ENCODE measurements at regions not wholly inside any gene's neighbourhood (a gene's known extent, or its start where the extent isn't known, plus 50 kb on each side); places are given as distances from the start of the nearest gene placed in this dataset.

- Histone ChIP-seq H3K9me1 (ENCODE audit: control insufficient read depth, insufficient read depth, low read length) (no peaks in the 10 kb centered on the region), H3K4me2 (ENCODE audit: insufficient read depth, low read length) (no peak overlapping the region), H3K4me1 (replicated peaks in 1 of 2; ENCODE audit: control insufficient read depth in 2 of 2, insufficient read depth in 2 of 2, low read length in 2 of 2) (no peaks in the 10 kb centered on the region; a peak in 2 of 5 replicates), H3K4me3 (no peak overlapping the region), H3K36me3 (ENCODE audit: control insufficient read depth, insufficient read depth, low read length) (no peaks in the 10 kb centered on the region), H3K27ac (ENCODE audit: extremely low read depth, low read depth, low read length) (no peak overlapping the region), H3K9me3 (replicated peaks; ENCODE audit: control insufficient read depth, insufficient read depth, low read depth, low read length) (peaks cover 7% of the 10 kb centered on the region; the same call in 1 of the 2 replicates), H3K27me3 (ENCODE audit: control insufficient read depth in 2 of 2, insufficient read depth in 2 of 2, low read length in 2 of 2) (peaks cover 7 to 37% of the 10 kb centered on the region in 2 experiments; a peak in 4 of 5 replicates), H4K20me1 (replicated peaks; ENCODE audit: control insufficient read depth, insufficient read depth, low read length) (no peaks in the 10 kb centered on the region), H2AFZ (ENCODE audit: low read depth, low read length) (no peak overlapping the region), H3K9ac (ENCODE audit: insufficient read depth in 1 of 2, low read depth in 2 of 2, low read length in 2 of 2) (no peak overlapping the region), H3K79me2 (ENCODE audit: control insufficient read depth, insufficient read depth, low read length) (no peaks in the 10 kb centered on the region)
- ChIA-PET CTCF (ENCODE audit: low intra/inter-chr PET ratio) (no interaction called here), POLR2A (interaction anchor here (1.3 kb wide), 1 partner anchor 10 kb away, joined by 3 read pairs; no protein-coding TSS in a partner anchor)
- no TSS peak for BruUV-seq (replicated peaks)
- in situ Hi-C loops (cut with MboI), result no loop called here
- 7% methylated on average over 9 of the region's 9 CpGs for WGBS (ENCODE audit: insufficient coverage, low coverage, missing lambda C conversion rate)
- ATAC-seq (peak; percentile 26; the same call in 1 of the 3 replicates), FAIRE-seq (no peak), DNase-seq (ENCODE audit: extremely low read depth in 1 of 4, low spot score in 3 of 4) (no peak)
- intact Hi-C loops (cut with micrococcal nuclease), result no loop called here
- TF ChIP-seq SMAD1 (IDR thresholded peaks at IDR 0.05; ENCODE audit: low read depth, low read length, partially characterized antibody), result no peak
- no peak for TF ChIP-seq CBFB (CRISPR knock-in tag; IDR thresholded peaks at IDR 0.05)
- peak; percentile 83 for TF ChIP-seq ZFP36 (IDR thresholded peaks at IDR 0.05; ENCODE audit: low read depth, low read length, partially characterized antibody)
- TF ChIP-seq ZNF431 (CRISPR knock-in tag; IDR thresholded peaks at IDR 0.05), result no peak
- TF ChIP-seq, protein P1, sequence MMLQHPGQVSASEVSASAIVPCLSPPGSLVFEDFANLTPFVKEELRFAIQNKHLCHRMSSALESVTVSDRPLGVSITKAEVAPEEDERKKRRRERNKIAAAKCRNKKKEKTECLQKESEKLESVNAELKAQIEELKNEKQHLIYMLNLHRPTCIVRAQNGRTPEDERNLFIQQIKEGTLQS (IDR thresholded peaks at IDR 0.05), result peak; percentile 8; the same call in 1 of the 2 replicates
- TF ChIP-seq, protein P1 (CRISPR knock-in tag; conservative IDR thresholded peaks at IDR 0.05), result no peak
- no peak for TF ChIP-seq ZNF384 (IDR thresholded peaks at IDR 0.05; ENCODE audit: low read depth, low read length)
- TF ChIP-seq MBD1 (CRISPR knock-in tag; IDR thresholded peaks at IDR 0.05), result no peak
- 0 out of 2 replicates have a peak, but pooled peaks have one; percentile 36 for TF ChIP-seq ZBTB7A (IDR thresholded peaks at IDR 0.05; ENCODE audit: borderline replicate concordance, control insufficient read depth, low read depth, low read length)
- no peak for TF ChIP-seq HINFP (tag; conservative IDR thresholded peaks at IDR 0.05; ENCODE audit: low read depth)
- TF ChIP-seq CEBPG (CRISPR knock-in tag; IDR thresholded peaks at IDR 0.05), result peak; percentile 48; the same call in 1 of the 2 replicates
- TF ChIP-seq CEBPG (tag; conservative IDR thresholded peaks at IDR 0.05 in 1 of 2, IDR thresholded peaks at IDR 0.05 in 1 of 2), result no peak
- no peak for TF ChIP-seq ZNF282 (CRISPR knock-in tag; IDR thresholded peaks at IDR 0.05)
- no peak for TF ChIP-seq MAFF (IDR thresholded peaks at IDR 0.05; ENCODE audit: low read length)
- TF ChIP-seq SMARCE1 (IDR thresholded peaks at IDR 0.05), result no peak
- TF ChIP-seq ZNF586 (CRISPR knock-in tag; conservative IDR thresholded peaks at IDR 0.05), result no peak
- no peak for TF ChIP-seq BRCA1 (IDR thresholded peaks at IDR 0.05)
- no peak for TF ChIP-seq BRCA1 (CRISPR knock-in tag; IDR thresholded peaks at IDR 0.05)
- TF ChIP-seq HDAC8 (tag; IDR thresholded peaks at IDR 0.05), result no peak
These were observed 285.5 kb upstream of the SFSWAP start for GRCh38 chr12:131425112-131426075.
